Smooth muscle cell (in vitro differentiated cells): ENCODE measurements at regions not wholly inside any gene's neighbourhood (a gene's known extent, or its start where the extent isn't known, plus 50 kb on each side); places are given as distances from the start of the nearest gene placed in this dataset.

Experiments used
- DNase-seq: peaks from one replicate; lab custom pipeline; 2025; ENCODE audit not compliant: unreplicated experiment; lab: John Stamatoyannopoulos, UW
- H2AFZ ChIP-seq: fragments of 200-600 bp; sonication (generic); 2 replicates; pipeline ENCODE4 v1.6.0; 2016; ENCODE audit warnings: antibody characterized with exemption, low read depth, mild to moderate bottlenecking
- H3F3A ChIP-seq: fragments of 200-600 bp; sonication (generic); 2 replicates; pipeline ENCODE4 v1.6.0; 2017; ENCODE audit warnings: antibody characterized with exemption, low read depth
- H3K27ac ChIP-seq: fragments of 200-600 bp; sonication (generic); 2 replicates; pipeline ENCODE4 v1.5.1; 2016; ENCODE audit warnings: low read depth, mild to moderate bottlenecking
- H3K27me3 ChIP-seq: fragments of 200-600 bp; sonication (generic); 2 replicates; pipeline ENCODE4 v1.6.1; 2016; ENCODE audit warnings: low read depth, mild to moderate bottlenecking
- H3K36me3 ChIP-seq: fragments of 200-600 bp; sonication (generic); 2 replicates; pipeline ENCODE4 v1.5.1; 2016; ENCODE audit warnings: low read depth
- H3K4me1 ChIP-seq: fragments of 200-600 bp; sonication (generic); 2 replicates; pipeline ENCODE4 v1.5.1; 2016; ENCODE audit warnings: low read depth
- H3K4me2 ChIP-seq: fragments of 200-600 bp; sonication (generic); 2 replicates; pipeline ENCODE4 v1.6.0; 2016; ENCODE audit warnings: mild to moderate bottlenecking
- H3K4me3 ChIP-seq: fragments of 200-600 bp; sonication (generic); 2 replicates; pipeline ENCODE4 v1.5.1; 2016; ENCODE audit warnings: mild to moderate bottlenecking
- H3K79me2 ChIP-seq: fragments of 200-600 bp; sonication (generic); 2 replicates; pipeline ENCODE4 v1.6.0; 2016; ENCODE audit warnings: low read depth, mild to moderate bottlenecking
- H3K9ac ChIP-seq: fragments of 200-600 bp; sonication (generic); 2 replicates; pipeline ENCODE4 v1.6.0; 2016; ENCODE audit warnings: low read depth
- H3K9me3 ChIP-seq: fragments of 200-600 bp; sonication (generic); replicated peaks from 2 replicates; pipeline ENCODE4 v1.5.1; 2016; ENCODE audit warnings: low read depth
- H4K20me1 ChIP-seq: fragments of 200-600 bp; sonication (generic); 2 replicates; pipeline ENCODE4 v1.6.0; 2016; ENCODE audit warnings: low read depth
- CTCF ChIP-seq: fragments of 200-600 bp; sonication (generic); IDR thresholded peaks from 2 replicates; pipeline ENCODE4 v1.5.1; 2017; ENCODE audit warnings: borderline replicate concordance, mild to moderate bottlenecking, antibody characterized with exemption; ENCODE audit not compliant: insufficient read depth, poor library complexity, severe bottlenecking
- WGBS: methylation state at CpG from one replicate; pipeline ENCODE4 v1.1.7; 2016; ENCODE audit warnings: low lambda C conversion rate; 5-methylcytosine and 5-hydroxymethylcytosine counted together

GRCh38 chr12:108060067-108060466, 69.0 kb upstream of the WSCD2 start:
- no peak overlapping the region for H3K4me3 ChIP-seq
- peaks cover 52% of the 10 kb centered on the region for H3K27me3 ChIP-seq
- no peak for DNase-seq
- no peaks in the 10 kb centered on the region for H3F3A ChIP-seq
- no peaks in the 10 kb centered on the region for H3K79me2 ChIP-seq
- H3K4me1 ChIP-seq: peaks cover 12% of the 10 kb centered on the region
- no peak overlapping the region for H2AFZ ChIP-seq
- H3K27ac ChIP-seq: no peak overlapping the region
- 43% methylated on average over 3 of the region's 3 CpGs for WGBS
- no peaks in the 10 kb centered on the region for H3K36me3 ChIP-seq
- no peak overlapping the region for H3K9ac ChIP-seq
- H3K9me3 ChIP-seq: no peaks in the 10 kb centered on the region
- H4K20me1 ChIP-seq: no peaks in the 10 kb centered on the region
- no peak for TF ChIP-seq CTCF
- H3K4me2 ChIP-seq: no peak overlapping the region

- H4K20me1 ChIP-seq: no peaks in the 10 kb centered on the region
- no peak overlapping the region for H3K9ac ChIP-seq
- no peak overlapping the region for H3K27ac ChIP-seq
- no peaks in the 10 kb centered on the region for H3F3A ChIP-seq
- no peaks in the 10 kb centered on the region for H3K36me3 ChIP-seq
- no peak overlapping the region for H3K4me3 ChIP-seq
- no peak overlapping the region for H3K4me2 ChIP-seq
- no peaks in the 10 kb centered on the region for H3K9me3 ChIP-seq
- WGBS: 71% methylated on average over 1 of the region's 1 CpG
- no peak for DNase-seq
- H3K4me1 ChIP-seq: peaks cover 3% of the 10 kb centered on the region
- H3K27me3 ChIP-seq: peaks cover 44% of the 10 kb centered on the region
- no peak for TF ChIP-seq CTCF
- H3K79me2 ChIP-seq: no peaks in the 10 kb centered on the region
- H2AFZ ChIP-seq: no peak overlapping the region
These were observed 68.2 kb upstream of the WSCD2 start for GRCh38 chr12:108060903-108061302.

- no peaks in the 10 kb centered on the region for H3K9me3 ChIP-seq
- no peaks in the 10 kb centered on the region for H3K79me2 ChIP-seq
- no peaks in the 10 kb centered on the region for H3K4me1 ChIP-seq
- H3K27ac ChIP-seq: no peak overlapping the region
- H2AFZ ChIP-seq: no peak overlapping the region
- no peaks in the 10 kb centered on the region for H4K20me1 ChIP-seq
- TF ChIP-seq CTCF: peak; percentile 53
- H3K36me3 ChIP-seq: no peaks in the 10 kb centered on the region
- DNase-seq: no peak
- 11% methylated on average over 3 of the region's 3 CpGs for WGBS
- H3K4me3 ChIP-seq: no peak overlapping the region
- peaks cover 24% of the 10 kb centered on the region for H3K27me3 ChIP-seq
- H3K4me2 ChIP-seq: no peak overlapping the region
- no peak overlapping the region for H3K9ac ChIP-seq
- no peaks in the 10 kb centered on the region for H3F3A ChIP-seq
These were observed 65.9 kb upstream of the WSCD2 start for GRCh38 chr12:108063192-108063591.

- Histone ChIP-seq H4K20me1 (no peaks in the 10 kb centered on the region), H3K36me3 (no peaks in the 10 kb centered on the region), H3K4me2 (no peak overlapping the region), H2AFZ (no peak overlapping the region), H3K4me3 (no peak overlapping the region), H3F3A (no peaks in the 10 kb centered on the region), H3K9me3 (no peaks in the 10 kb centered on the region), H3K4me1 (no peaks in the 10 kb centered on the region), H3K27ac (no peak overlapping the region), H3K79me2 (no peaks in the 10 kb centered on the region), H3K9ac (no peak overlapping the region), H3K27me3 (peaks cover 11% of the 10 kb centered on the region)
- 90% methylated on average over 7 of the region's 7 CpGs for WGBS
- DNase-seq: no peak
- TF ChIP-seq CTCF: no peak
These were observed 64.0 kb upstream of the WSCD2 start for GRCh38 chr12:108065069-108065468.
